ENCODE measurements at regions not wholly inside any gene's neighbourhood (a gene's known extent, or its start where the extent isn't known, plus 50 kb on each side); places are given as distances from the start of the nearest gene placed in this dataset.

- no peak for DNase-seq (ENCODE audit: low read depth, low spot score)
- no peak overlapping the region for H3K4me3 ChIP-seq (ENCODE audit: low read depth, low read length)
- ChIA-PET CTCF (no interaction called here), POLR2A (no interaction called here)
- no peaks in the 10 kb centered on the region for H3K9me3 ChIP-seq (ENCODE audit: control insufficient read depth, insufficient read depth, low read length)
- TF ChIP-seq, protein P1, sequence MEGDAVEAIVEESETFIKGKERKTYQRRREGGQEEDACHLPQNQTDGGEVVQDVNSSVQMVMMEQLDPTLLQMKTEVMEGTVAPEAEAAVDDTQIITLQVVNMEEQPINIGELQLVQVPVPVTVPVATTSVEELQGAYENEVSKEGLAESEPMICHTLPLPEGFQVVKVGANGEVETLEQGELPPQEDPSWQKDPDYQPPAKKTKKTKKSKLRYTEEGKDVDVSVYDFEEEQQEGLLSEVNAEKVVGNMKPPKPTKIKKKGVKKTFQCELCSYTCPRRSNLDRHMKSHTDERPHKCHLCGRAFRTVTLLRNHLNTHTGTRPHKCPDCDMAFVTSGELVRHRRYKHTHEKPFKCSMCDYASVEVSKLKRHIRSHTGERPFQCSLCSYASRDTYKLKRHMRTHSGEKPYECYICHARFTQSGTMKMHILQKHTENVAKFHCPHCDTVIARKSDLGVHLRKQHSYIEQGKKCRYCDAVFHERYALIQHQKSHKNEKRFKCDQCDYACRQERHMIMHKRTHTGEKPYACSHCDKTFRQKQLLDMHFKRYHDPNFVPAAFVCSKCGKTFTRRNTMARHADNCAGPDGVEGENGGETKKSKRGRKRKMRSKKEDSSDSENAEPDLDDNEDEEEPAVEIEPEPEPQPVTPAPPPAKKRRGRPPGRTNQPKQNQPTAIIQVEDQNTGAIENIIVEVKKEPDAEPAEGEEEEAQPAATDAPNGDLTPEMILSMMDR (IDR thresholded peaks at IDR 0.05; ENCODE audit: low read depth, low read length): no peak
- no peak overlapping the region for H3K27ac ChIP-seq (ENCODE audit: low read depth, low read length)
- peaks cover 14% of the 10 kb centered on the region for H3K27me3 ChIP-seq (ENCODE audit: control insufficient read depth, insufficient read depth, low read length)
Measured at GRCh38 chr11:19458231-19458630, 217.5 kb upstream of the E2F8 start.

DNA sequence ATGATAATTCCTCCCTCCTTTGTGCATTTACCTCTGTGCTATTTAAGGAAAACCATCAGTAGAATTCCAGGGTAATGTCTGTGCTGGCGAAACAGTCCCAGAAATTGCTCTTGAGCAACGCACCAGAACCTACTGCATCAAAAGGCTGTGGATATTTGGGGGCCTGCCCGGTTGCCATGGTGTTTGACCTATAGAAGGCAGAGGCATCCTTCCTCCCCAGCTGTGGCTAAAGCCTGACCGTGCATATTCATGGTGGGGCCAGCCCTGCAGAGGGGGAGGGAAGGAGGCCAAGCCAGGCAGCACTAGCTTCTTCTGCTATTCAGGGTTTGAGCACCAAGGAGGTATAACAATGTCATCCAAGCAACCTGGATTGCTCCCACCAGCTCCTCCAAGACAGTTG lies 215.0 kb upstream of the E2F8 start:
- POLR2A ChIA-PET: no interaction called here
- CTCF ChIA-PET: no interaction called here
- Histone ChIP-seq H3K4me3 (ENCODE audit: low read depth, low read length) (no peak overlapping the region), H3K27ac (ENCODE audit: low read depth, low read length) (no peak overlapping the region), H3K27me3 (ENCODE audit: control insufficient read depth, insufficient read depth, low read length) (peaks cover 14% of the 10 kb centered on the region), H3K9me3 (ENCODE audit: control insufficient read depth, insufficient read depth, low read length) (peaks cover 2% of the 10 kb centered on the region; the same call in 1 of the 2 replicates)
- TF ChIP-seq, protein P1 (IDR thresholded peaks at IDR 0.05; ENCODE audit: low read depth, low read length): no peak
- DNase-seq (ENCODE audit: low read depth, low spot score): no peak

- Histone ChIP-seq H3K27ac (ENCODE audit: low read depth, low read length) (no peak overlapping the region), H3K9me3 (ENCODE audit: control insufficient read depth, insufficient read depth, low read length) (peaks cover 2% of the 10 kb centered on the region; the same call in 1 of the 2 replicates), H3K27me3 (ENCODE audit: control insufficient read depth, insufficient read depth, low read length) (peaks cover 10% of the 10 kb centered on the region), H3K4me3 (ENCODE audit: low read depth, low read length) (no peak overlapping the region)
- no peak for DNase-seq (ENCODE audit: low read depth, low spot score)
- POLR2A ChIA-PET: no interaction called here
- CTCF ChIA-PET: no interaction called here
- TF ChIP-seq, protein P1 (IDR thresholded peaks at IDR 0.05; ENCODE audit: low read depth, low read length): no peak
Measured at GRCh38 chr11:19453651-19454257, 213.0 kb upstream of the E2F8 start.

- ChIA-PET POLR2A (no interaction called here), CTCF (no interaction called here)
- DNase-seq (ENCODE audit: low read depth, low spot score): no peak
- H3K27me3 ChIP-seq (ENCODE audit: control insufficient read depth, insufficient read depth, low read length): peaks cover 10% of the 10 kb centered on the region
- peaks cover 2% of the 10 kb centered on the region; the same call in 1 of the 2 replicates for H3K9me3 ChIP-seq (ENCODE audit: control insufficient read depth, insufficient read depth, low read length)
- TF ChIP-seq, protein P1 (IDR thresholded peaks at IDR 0.05; ENCODE audit: low read depth, low read length): no peak
- H3K27ac ChIP-seq (ENCODE audit: low read depth, low read length): no peak overlapping the region
- no peak overlapping the region for H3K4me3 ChIP-seq (ENCODE audit: low read depth, low read length)
Measured at GRCh38 chr11:19451609-19452008, 210.9 kb upstream of the E2F8 start.

GRCh38 chr11:19450282-19450681 lies 209.5 kb upstream of the E2F8 start:
- CTCF ChIA-PET: no interaction called here
- no peak for DNase-seq (ENCODE audit: low read depth, low spot score)
- TF ChIP-seq, protein P1 (IDR thresholded peaks at IDR 0.05; ENCODE audit: low read depth, low read length): no peak
- Histone ChIP-seq H3K27me3 (ENCODE audit: control insufficient read depth, insufficient read depth, low read length) (peaks cover 10% of the 10 kb centered on the region), H3K27ac (ENCODE audit: low read depth, low read length) (no peak overlapping the region), H3K9me3 (ENCODE audit: control insufficient read depth, insufficient read depth, low read length) (peaks cover 2% of the 10 kb centered on the region; the same call in 1 of the 2 replicates), H3K4me3 (ENCODE audit: low read depth, low read length) (no peak overlapping the region)
- POLR2A ChIA-PET: no interaction called here
